Ovary (tissue), 7 donors: ENCODE measurements at regions not wholly inside any gene's neighbourhood (a gene's known extent, or its start where the extent isn't known, plus 50 kb on each side); places are given as distances from the start of the nearest gene placed in this dataset.

ENCODE experiments used
- DNase-seq, 5 donors: peaks; one replicate each; pipeline ENCODE4 v3.0.0-alpha.2; 2019 to 2020
- H3K27ac ChIP-seq, 2 donors: fragments of 200-600 bp; one replicate each; pipeline versions ENCODE4 v1.5.1 to v1.8.0; 2019 to 2022
- H3K27me3 ChIP-seq: fragments of 200-600 bp; one replicate; pipeline ENCODE4 v1.8.0; 2022
- H3K36me3 ChIP-seq: fragments of 200-600 bp; sonication (generic); one replicate; pipeline ENCODE4 v1.5.1; 2019
- H3K4me1 ChIP-seq: one replicate; pipeline ENCODE4 v1.8.1; 2013; ENCODE audit warnings: mild to moderate bottlenecking, moderate library complexity; ENCODE audit not compliant: insufficient read depth
- H3K4me3 ChIP-seq: fragments of 200-600 bp; sonication (generic); one replicate; pipeline ENCODE4 v1.5.1; 2017
- H3K9me3 ChIP-seq, 2 donors: fragments of 200-600 bp in 1 of 2; sonication (generic) in 1 of 2; one replicate each; pipeline versions ENCODE4 v1.5.1 to v1.8.1; 2013 to 2019; ENCODE audit warnings: mild to moderate bottlenecking in 1 of 2, moderate library complexity in 1 of 2
- CTCF ChIP-seq, 3 donors: fragments of 450-650 bp in 2 of 3; fragments of 200-600 bp in 1 of 3; IDR thresholded peaks; one replicate each; pipeline versions ENCODE4 v1.5.1 to v1.8.0; 2016 to 2022; ENCODE audit warnings: antibody characterized with exemption in 3 of 3, mild to moderate bottlenecking in 1 of 3
- EP300 ChIP-seq: sonication (generic); formaldehyde crosslinking; IDR thresholded peaks from one replicate; pipeline ENCODE4 v1.6.1; 2017; ENCODE audit warnings: antibody characterized with exemption
- POLR2A ChIP-seq: fragments of 450-650 bp; IDR thresholded peaks from one replicate; pipeline ENCODE4 v1.6.1; 2017; ENCODE audit warnings: antibody characterized with exemption, mild to moderate bottlenecking, moderate library complexity
- WGBS, 3 donors: extraction: QIAGEN DNeasy Blood & Tissue Kit in 1 of 3; methylation state at CpG; one replicate each; pipeline versions ENCODE4 v1.1.5 to v1.1.7; 2013 to 2017; 5-methylcytosine and 5-hydroxymethylcytosine counted together
- intact Hi-C, 4 donors: fragments of 100-400 bp; cut with DNase I; formaldehyde crosslinking; loops; one replicate each; pipeline versions ENCODE4 v1.11.0 to v1.15.1; 2022 to 2023
- donor health status: DM: no; HTN: no; CAD: no; lungs with moderate emphysema.
- donor health status: DM: no; HTN: no; CAD: no.
- donor health status: Bipolar disorder and iron deficiency.
- donor health status: DM: no; HTN: no; CAD: no.
- donor health status: DM: yes; HTN: yes; CAD: no.

- WGBS, 3 donors = 54 to 66% (median 58%) methylated on average over 4 of the region's 4 CpGs
- no peak overlapping the region for H3K27ac ChIP-seq
- no peaks in the 10 kb centered on the region for H3K36me3 ChIP-seq
- intact Hi-C loops = no loop called here
- H3K27me3 ChIP-seq = no peaks in the 10 kb centered on the region
- no peaks in the 10 kb centered on the region for H3K4me1 ChIP-seq
- H3K4me3 ChIP-seq = no peak overlapping the region
- no peaks in the 10 kb centered on the region for H3K9me3 ChIP-seq
- DNase-seq = no peak
- no peak for TF ChIP-seq EP300
- no peak for TF ChIP-seq POLR2A
Observed at GRCh38 chr16:51470492-51470891, 319.4 kb upstream of the SALL1 start.

- no peak overlapping the region for H3K27ac ChIP-seq
- H3K36me3 ChIP-seq = no peaks in the 10 kb centered on the region
- WGBS, 3 donors = 88 to 95% (median 90%) methylated on average over 5 of the region's 5 CpGs
- intact Hi-C loops = loop anchor here in 1 of 4 donors (1.0 kb wide), 1 partner anchor 33 kb away; no protein-coding TSS in a partner anchor
- TF ChIP-seq POLR2A (no peak), CTCF (IDR thresholded peaks at IDR 0.05) (no peak), EP300 (no peak)
- no peak overlapping the region for H3K4me3 ChIP-seq
- H3K4me1 ChIP-seq = peaks cover 1% of the 10 kb centered on the region
- H3K9me3 ChIP-seq = no peaks in the 10 kb centered on the region
- DNase-seq = no peak
- no peaks in the 10 kb centered on the region for H3K27me3 ChIP-seq
Observed at GRCh38 chr16:51464996-51465395, 313.9 kb upstream of the SALL1 start.

GRCh38 chr16:51461255-51461654 is 310.2 kb upstream of the SALL1 start:
- no peaks in the 10 kb centered on the region for H3K27me3 ChIP-seq
- H3K27ac ChIP-seq = no peak overlapping the region
- 73 to 79% (median 74%) methylated on average over 4 of the region's 4 CpGs for WGBS, 3 donors
- intact Hi-C loops = no loop called here
- DNase-seq = no peak
- peaks cover 1% of the 10 kb centered on the region for H3K4me1 ChIP-seq
- no peaks in the 10 kb centered on the region for H3K36me3 ChIP-seq
- H3K9me3 ChIP-seq = no peaks in the 10 kb centered on the region
- H3K4me3 ChIP-seq = no peak overlapping the region
- no peak for TF ChIP-seq EP300
- no peak for TF ChIP-seq POLR2A
- TF ChIP-seq CTCF (IDR thresholded peaks at IDR 0.05) = no peak

GRCh38 chr16:51458356-51459140 is 307.5 kb upstream of the SALL1 start:
- Histone ChIP-seq H3K4me1 (no peaks in the 10 kb centered on the region), H3K4me3 (no peak overlapping the region), H3K36me3 (no peaks in the 10 kb centered on the region), H3K27me3 (no peaks in the 10 kb centered on the region), H3K27ac (no peak overlapping the region), H3K9me3 (no peaks in the 10 kb centered on the region)
- TF ChIP-seq POLR2A (no peak), EP300 (no peak), CTCF (IDR thresholded peaks at IDR 0.05) (no peak)
- 69 to 80% (median 73%) methylated on average over 11 of the region's 11 CpGs for WGBS, 3 donors
- intact Hi-C loops = no loop called here
- no peak for DNase-seq

- DNase-seq = no peak
- Histone ChIP-seq H3K4me1 (no peaks in the 10 kb centered on the region), H3K9me3 (no peaks in the 10 kb centered on the region), H3K27me3 (no peaks in the 10 kb centered on the region), H3K36me3 (no peaks in the 10 kb centered on the region), H3K4me3 (no peak overlapping the region), H3K27ac (no peak overlapping the region)
- intact Hi-C loops = no loop called here
- TF ChIP-seq EP300 (no peak), POLR2A (no peak), CTCF (IDR thresholded peaks at IDR 0.05) (no peak)
- WGBS, 3 donors = 89 to 92% (median 91%) methylated on average over 7 of the region's 7 CpGs
Observed at GRCh38 chr16:51457775-51458174, 306.7 kb upstream of the SALL1 start.
